ENCODE measurements at regions not wholly inside any gene's neighbourhood (a gene's known extent, or its start where the extent isn't known, plus 50 kb on each side); places are given as distances from the start of the nearest gene placed in this dataset.

DNA sequence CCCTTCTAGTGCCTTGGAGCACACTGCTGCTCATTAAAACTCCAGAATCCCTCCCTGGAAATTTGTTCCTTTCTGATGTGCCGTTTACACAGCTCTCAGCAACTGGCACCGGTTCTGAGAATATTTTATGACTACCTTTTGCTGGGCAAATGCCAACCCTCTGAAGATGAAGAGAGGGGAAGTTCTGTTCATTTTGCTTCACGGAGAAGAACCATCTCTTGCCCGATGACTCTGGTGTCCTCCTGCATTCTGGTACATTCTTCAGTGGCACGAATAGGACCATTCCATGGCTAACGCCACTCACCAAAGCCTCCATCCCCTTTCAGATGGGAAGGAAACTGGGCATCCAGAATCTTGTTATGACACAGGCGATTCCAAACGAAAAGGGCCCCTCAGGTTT is 96.2 kb upstream of the SIM2 start:
- H3K4me3 ChIP-seq (ENCODE audit: control insufficient read depth, low read depth, low read length): no peak overlapping the region
- TF ChIP-seq, protein P1, sequence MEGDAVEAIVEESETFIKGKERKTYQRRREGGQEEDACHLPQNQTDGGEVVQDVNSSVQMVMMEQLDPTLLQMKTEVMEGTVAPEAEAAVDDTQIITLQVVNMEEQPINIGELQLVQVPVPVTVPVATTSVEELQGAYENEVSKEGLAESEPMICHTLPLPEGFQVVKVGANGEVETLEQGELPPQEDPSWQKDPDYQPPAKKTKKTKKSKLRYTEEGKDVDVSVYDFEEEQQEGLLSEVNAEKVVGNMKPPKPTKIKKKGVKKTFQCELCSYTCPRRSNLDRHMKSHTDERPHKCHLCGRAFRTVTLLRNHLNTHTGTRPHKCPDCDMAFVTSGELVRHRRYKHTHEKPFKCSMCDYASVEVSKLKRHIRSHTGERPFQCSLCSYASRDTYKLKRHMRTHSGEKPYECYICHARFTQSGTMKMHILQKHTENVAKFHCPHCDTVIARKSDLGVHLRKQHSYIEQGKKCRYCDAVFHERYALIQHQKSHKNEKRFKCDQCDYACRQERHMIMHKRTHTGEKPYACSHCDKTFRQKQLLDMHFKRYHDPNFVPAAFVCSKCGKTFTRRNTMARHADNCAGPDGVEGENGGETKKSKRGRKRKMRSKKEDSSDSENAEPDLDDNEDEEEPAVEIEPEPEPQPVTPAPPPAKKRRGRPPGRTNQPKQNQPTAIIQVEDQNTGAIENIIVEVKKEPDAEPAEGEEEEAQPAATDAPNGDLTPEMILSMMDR (IDR thresholded peaks at IDR 0.05; ENCODE audit: control insufficient read depth, insufficient read depth, low read depth, low read length, missing control alignments): no peak
- DNase-seq (ENCODE audit: low read depth): no peak

DNA sequence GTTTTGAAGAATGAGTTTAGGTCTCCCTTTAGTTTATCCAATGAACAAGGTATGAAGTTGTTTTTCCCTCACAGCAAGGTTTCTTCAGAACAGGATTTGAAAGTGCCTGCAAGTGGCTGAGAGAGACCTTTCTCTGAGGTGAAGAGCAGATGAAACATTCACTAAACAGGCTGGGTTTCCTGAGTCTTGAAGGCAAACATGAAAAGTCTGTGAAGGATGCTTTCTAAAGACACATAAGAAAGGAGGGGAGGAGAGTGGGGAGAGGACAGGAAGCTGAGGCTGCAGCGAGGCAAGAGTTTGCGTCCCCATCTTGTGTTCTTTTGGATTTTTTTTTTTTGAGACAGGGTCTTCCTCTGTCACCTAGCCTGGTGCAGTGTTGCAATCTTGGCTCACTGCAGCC is 95.7 kb upstream of the SIM2 start:
- no peak for DNase-seq (ENCODE audit: low read depth)
- H3K4me3 ChIP-seq (ENCODE audit: control insufficient read depth, low read depth, low read length): no peak overlapping the region
- TF ChIP-seq, protein P1 (IDR thresholded peaks at IDR 0.05; ENCODE audit: control insufficient read depth, insufficient read depth, low read depth, low read length, missing control alignments): no peak

DNA sequence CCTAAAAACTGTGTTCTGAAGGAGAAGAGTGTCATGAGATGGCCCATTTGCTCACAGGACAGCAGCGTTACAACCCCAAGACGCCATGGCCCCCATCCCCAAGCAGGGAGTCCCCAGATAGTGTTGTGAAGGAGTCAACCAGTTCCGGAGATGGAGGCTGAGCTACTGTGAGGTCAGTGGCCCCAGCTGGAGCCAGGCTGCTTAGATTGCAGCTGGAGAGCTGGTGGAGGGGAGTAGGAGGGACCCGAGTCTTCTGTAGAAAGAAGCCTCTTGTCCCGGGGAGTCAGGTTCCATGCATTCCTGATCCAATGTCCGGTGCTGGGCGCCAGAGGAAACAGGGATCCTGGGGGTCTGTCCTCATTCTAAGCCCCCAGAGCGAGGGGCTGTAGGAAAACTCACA is 93.5 kb upstream of the SIM2 start:
- no peak for DNase-seq (ENCODE audit: low read depth)
- TF ChIP-seq, protein P1 (IDR thresholded peaks at IDR 0.05; ENCODE audit: control insufficient read depth, insufficient read depth, low read depth, low read length, missing control alignments): no peak
- H3K4me3 ChIP-seq (ENCODE audit: control insufficient read depth, low read depth, low read length): no peak overlapping the region

DNA sequence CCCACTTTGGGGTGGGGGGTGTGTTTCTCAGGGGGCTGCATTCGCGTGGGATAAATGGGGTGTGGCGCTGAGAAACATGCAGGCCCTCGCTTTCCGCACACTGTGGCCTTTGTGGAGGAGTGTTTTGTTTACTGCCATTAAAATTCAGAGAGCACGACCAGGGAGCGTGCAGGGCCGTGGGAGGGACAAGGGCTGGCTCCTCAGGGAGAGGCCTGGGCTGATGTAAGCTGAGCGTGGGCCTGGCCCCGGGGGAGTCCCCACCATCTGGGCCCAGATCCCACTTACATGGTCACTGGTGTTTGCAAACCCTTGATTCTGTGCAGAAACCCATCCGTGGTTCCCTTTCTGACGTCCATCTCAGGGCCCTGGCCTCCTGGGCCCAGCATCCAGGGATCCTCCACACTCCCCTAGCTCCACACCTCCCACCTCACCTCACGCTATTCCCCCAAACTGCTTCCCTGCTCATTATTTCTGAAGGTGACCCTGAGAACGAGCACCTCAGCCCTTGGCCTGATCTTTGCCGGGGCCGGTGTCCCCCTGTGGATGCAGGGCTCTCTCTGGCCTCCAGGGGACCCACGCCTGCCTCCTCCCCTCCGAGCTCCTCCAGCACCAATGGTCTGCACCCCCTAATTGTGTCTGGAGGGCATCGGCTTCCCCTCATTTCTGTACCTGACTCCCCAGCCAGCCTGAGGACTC is 92.5 kb upstream of the SIM2 start:
- H3K4me3 ChIP-seq (ENCODE audit: control insufficient read depth, low read depth, low read length): no peak overlapping the region
- TF ChIP-seq, protein P1 (IDR thresholded peaks at IDR 0.05; ENCODE audit: control insufficient read depth, insufficient read depth, low read depth, low read length, missing control alignments): no peak
- no peak for DNase-seq (ENCODE audit: low read depth)

DNA sequence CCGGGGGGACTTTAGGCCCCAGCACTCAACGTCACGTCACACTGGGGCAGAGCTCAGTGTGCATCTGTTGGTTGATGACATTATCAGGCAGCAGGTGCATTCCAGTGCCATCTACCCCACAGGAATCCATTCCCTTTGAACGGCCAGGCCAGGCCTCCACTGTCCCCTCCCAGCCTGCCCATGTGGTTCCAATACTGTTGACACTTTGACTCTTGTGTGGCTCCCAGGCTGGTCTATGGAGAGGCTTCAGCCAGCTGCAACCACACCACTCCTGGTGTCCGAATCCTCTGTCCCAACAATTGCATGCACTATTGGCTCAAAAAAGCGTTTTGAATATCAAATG is 92.0 kb upstream of the SIM2 start:
- TF ChIP-seq, protein P1 (IDR thresholded peaks at IDR 0.05; ENCODE audit: control insufficient read depth, insufficient read depth, low read depth, low read length, missing control alignments): no peak
- H3K4me3 ChIP-seq (ENCODE audit: control insufficient read depth, low read depth, low read length): no peak overlapping the region
- no peak for DNase-seq (ENCODE audit: low read depth)

DNA sequence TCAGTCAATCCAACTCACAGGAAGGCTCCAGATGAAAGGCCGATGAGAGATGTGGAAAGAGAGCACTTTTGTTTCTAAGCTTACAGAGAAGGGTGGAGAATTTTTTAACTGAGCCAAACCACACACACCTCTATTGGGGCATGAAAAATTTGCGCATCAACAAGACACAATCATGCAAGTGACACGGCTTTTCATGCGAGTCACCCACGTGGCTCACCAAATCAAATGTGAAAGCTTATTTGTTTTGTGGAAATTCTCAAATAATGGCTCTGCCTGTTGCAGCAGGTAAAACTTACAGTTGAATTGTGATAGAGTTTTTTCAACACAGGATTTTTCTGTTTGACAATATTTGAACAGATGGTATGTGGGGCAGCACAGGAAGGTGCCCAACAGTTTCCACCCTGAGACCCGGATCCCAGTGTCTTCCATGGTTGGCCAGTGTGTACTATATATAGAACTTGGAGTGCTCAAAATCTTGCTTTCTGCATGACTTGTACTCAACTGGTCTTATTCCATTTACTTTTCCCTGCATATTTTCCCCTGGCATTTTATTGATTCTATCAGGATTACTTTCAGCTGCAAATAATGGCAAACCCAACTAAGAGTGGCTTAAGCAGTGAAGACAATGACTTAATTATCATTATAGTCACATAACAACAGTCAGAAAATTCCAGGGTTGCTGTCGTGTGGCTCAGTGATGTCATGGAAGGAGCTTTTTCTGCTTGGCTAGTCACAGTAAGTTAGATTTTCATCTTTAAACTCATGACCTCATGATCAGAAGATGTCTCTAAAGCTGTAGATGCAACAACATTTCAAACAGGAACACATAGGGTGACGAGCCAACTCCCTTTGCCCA is 90.6 kb upstream of the SIM2 start:
- TF ChIP-seq, protein P1 (IDR thresholded peaks at IDR 0.05; ENCODE audit: control insufficient read depth, insufficient read depth, low read depth, low read length, missing control alignments): no peak
- H3K4me3 ChIP-seq (ENCODE audit: control insufficient read depth, low read depth, low read length): no peak overlapping the region
- no peak for DNase-seq (ENCODE audit: low read depth)
